HG03135 (cell line): ENCODE measurements at regions not wholly inside any gene's neighbourhood (a gene's known extent, or its start where the extent isn't known, plus 50 kb on each side); places are given as distances from the start of the nearest gene placed in this dataset.
A peak's percentile ranks its signal among the peaks of the same experiment; 100 is the strongest.

Experiments used
- ATAC-seq: cut with Tn5 transposase; IDR thresholded peaks from one replicate; pipeline ENCODE4 v1.9.1; 2021; ENCODE audit warnings: mild to moderate bottlenecking, moderate library complexity; ENCODE audit not compliant: unreplicated experiment

DNA sequence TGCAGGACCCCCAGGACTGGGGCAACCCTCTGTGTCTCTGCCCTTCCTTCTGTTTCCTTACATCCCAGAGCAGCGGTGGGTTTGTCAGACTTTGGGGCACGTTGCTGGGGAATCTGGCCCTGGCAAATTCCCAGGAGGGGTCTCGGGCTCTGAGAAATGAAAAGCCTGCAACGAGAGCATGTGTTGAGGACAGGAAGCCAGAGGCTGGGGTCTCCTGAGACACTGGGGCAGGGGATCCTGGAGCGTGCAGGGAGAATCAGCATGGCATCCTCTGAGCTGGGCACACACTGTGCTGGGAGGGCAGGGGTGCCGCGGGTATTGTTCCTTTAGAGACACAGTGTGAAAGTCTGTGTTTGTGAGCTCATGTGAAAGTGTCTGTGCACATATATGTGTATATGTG is 279.9 kb upstream of the PPP2R2D start:
- ATAC-seq, result no peak

DNA sequence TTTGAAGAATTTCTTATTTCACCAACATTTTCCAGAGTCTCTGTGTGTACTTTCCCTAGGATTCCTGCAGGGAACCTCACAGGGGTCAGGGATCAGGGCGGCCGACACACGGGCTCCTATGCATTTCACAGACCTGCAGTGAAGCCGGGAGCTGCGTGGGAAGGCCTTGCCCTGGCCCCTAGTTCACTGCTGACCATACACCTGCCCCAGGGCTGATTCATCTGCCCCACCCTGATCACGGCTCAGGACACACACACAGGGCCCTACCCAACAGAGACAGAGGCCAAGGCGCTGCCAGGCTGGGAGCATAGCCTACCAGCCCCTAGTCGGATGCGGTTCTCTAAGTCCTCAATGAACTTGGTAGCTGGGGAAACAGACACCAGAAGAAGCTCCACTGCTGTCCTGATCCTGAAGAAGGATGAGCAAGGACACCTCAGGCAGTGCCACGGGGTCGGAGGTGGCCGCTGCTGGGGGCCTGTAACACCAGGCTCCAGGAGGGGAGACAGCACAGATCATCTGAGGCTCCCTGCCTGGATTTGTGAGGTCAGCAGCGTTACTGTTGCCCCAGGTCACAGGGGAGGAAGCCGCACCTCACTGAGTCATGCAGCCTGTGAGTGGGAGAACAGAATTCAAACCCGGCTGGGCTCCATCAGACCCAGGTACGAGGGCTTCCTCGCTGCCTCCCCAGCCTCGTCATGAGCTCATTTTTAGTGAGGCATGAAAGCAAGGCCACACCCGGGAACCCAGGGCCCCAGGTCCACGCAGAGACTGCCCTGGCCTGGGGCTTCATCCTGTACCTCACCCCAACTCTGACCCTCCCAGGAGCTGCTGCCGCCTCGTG is 278.8 kb upstream of the PPP2R2D start:
- ATAC-seq, result no peak

DNA sequence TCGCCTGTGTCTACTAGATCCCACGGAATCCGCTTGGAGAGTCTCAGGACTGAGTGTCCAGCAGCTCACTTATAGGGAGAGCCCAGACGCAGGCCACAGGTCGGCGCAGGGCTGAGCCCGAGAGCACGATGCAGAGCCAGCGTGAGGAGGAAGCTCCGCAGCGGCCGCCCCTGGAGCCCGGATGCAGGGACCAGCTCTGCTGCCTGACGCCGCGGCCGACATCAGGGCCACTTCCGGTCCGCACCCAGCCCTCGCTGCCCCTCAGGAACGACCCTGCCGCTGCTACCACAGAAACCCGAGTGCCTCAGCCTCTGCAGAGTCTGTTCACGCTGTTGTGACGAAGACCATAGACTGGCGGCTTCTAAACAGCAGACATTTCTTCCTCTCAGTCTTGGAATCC is 275.8 kb upstream of the PPP2R2D start:
- ATAC-seq, result no peak

DNA sequence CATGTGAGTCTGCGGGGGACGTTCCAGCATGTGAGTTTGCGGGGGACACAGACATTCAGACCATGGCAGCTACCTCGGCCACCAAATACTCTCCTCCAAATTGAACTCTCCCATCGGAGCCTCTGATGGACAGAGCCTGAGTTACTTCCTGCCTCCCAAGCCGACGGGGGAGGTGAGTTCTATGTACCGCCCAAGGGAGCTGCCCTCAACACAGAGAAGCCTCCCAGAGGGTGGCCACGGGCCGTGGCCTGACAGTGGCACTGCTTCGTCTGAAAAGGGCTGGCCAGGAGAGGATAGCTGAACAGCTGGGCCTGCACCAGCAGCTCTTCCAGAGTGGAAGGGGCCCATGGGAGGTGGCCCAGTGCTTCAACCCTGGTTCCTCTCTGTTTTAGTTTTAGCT is 274.5 kb upstream of the PPP2R2D start:
- no peak for ATAC-seq

DNA sequence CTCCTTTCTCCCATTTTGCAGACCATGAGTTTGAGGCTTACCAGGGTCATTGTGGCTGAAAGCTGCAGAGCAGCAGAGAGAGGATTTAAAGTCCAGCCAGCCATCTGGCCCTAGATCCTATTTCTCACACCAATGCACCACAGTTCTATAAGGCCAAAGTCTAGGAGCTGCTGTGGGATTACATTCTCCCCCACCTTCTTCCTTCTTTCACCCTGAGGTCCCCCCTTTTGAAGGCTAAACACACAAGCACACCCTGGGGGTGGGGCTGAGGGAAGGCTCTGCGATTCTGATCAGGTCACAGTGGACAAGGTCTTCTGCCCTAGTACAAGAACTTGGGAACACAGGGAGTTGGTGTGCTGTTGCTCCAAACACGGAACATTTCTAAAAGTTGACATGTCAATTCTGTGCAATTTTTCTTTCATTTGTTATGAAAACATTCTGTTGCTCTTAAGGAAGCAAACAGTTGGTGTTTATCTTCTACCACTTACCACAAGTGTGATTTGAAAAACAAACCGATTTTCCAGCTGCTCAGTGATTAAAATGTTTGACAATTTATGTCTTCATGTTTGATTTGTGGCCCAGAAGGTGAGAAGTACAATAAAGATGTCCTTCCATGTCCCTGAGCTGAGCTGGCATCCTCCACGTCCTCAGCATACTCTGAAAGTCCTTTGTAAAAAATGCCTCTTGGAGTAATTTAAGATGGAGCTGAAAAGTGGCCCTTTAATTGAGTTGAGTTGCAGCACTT is 271.6 kb upstream of the PPP2R2D start:
- ATAC-seq, result no peak

DNA sequence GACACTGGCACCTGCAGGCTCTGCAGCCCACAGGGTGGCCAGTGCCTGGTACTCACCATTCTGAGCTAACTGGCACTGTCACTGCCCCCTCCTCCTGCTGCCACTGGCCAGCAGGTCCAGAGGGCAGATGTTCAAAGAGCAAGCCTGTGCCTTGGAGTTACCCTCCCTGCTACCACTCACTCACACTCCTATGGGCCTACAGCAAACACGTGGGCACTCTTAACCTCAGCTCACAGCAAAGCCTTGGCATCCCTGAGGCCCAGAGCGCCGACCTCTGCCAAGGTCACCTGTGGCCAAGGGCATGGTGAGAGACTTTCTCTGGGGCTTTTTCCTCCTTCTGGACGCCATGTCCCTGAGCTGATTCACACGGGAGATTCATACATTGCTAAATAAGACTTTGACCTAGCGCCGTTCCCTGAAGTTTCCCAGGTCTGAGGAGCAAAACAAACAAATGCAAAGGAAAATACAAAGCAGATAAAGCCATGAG is 270.0 kb upstream of the PPP2R2D start:
- ATAC-seq, result no peak

DNA sequence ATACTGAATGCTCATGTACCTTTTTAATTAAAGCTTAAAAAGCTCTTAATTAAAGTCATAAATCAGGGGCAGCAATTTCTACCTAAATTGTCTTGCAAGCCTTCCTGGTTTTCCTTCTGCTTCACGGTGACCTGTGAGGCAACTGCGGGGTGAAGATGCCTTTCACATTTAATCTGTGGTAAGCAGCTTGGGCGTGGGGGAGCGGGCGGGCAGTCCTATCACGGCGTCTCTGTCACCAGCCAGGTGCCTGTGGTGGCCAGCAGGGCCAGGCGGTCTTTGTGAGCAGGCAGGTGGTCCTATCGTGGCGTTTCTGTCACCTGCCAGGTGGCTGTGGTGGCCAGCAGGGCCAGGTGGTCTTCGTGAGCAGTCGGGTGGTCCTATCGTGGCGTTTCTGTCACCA is 269.2 kb upstream of the PPP2R2D start:
- ATAC-seq, result no peak

DNA sequence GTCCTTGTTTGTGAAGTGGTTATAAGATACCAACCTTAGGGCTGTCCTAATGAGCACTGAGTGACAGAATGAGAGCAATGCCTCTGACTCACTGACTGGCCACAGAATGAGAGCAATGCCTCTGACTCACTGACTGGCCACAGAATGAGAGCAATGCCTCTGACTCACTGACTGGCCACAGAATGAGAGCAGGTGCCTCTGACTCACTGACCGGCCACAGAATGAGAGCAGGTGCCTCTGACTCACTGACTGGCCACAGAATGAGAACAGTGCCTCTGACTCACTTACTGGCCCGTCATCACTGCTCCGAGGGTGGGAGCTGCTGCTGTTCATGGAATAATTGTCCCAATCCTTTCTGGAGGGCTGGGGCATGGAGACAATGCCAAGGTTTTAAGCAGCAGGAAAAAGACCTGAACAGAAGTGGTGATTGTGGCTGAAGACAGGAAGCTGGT is 265.2 kb upstream of the PPP2R2D start:
- no peak for ATAC-seq

DNA sequence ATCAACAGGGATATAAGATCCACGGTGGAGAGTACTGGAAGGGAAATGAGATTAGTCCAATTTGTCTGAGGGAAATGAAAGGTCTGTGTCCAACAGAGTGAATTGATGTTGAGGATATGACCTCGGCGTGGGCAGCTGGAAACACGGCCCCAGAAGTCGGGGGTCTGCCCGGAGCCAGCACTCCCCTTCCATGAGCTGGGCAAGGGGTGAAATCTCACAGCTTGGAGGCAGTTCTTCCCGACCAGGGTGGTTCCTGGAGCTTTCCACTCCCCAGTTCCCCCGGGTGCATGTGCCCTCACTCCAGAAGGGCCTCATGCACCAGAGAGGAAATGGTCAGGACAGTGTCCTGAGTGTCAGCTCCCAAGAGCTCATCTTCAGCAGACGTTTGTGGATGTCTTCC is 264.7 kb upstream of the PPP2R2D start:
- ATAC-seq, result no peak

DNA sequence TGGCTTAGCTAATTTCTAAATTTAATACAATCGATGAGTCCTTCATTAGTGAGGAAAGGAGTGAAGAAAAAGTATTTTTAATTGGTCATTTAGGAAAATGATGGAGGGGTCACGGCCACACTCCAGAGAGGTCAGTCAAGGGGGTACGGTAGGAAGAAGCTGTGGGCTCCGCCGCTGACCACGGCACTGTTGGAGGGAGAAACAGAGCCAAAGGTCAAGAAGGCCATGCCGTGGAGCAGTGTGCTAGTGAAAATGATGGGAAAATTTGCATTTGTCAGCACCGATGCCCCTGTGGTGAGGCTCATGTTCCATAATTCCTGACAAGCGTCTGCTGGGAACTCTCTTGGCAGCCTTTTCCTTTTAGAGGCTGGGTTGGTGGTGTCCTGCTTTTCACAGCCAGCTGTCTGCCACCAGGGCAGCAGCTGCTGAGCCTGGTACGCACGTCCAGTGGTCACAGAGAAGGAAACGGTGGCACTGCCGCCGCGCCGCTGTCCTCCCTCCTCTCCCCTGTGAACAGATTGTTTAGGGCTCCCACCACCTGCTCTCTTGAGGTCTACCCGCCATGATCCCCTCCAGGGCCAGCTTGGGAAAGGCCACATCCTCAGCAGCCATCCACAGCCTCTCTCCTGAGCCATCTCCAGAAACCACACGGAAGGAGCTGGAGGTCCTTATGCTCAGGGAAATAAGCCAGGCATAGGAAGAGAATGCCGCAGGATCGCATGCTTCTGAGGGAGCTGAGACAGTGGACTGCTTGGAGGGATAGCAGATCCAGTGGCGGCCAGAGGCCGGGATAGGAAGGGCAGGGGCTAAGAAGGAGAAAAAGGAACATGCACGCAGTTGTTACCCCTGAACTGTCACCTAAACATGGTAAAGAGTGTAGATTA is 263.7 kb upstream of the PPP2R2D start:
- ATAC-seq, result no peak

DNA sequence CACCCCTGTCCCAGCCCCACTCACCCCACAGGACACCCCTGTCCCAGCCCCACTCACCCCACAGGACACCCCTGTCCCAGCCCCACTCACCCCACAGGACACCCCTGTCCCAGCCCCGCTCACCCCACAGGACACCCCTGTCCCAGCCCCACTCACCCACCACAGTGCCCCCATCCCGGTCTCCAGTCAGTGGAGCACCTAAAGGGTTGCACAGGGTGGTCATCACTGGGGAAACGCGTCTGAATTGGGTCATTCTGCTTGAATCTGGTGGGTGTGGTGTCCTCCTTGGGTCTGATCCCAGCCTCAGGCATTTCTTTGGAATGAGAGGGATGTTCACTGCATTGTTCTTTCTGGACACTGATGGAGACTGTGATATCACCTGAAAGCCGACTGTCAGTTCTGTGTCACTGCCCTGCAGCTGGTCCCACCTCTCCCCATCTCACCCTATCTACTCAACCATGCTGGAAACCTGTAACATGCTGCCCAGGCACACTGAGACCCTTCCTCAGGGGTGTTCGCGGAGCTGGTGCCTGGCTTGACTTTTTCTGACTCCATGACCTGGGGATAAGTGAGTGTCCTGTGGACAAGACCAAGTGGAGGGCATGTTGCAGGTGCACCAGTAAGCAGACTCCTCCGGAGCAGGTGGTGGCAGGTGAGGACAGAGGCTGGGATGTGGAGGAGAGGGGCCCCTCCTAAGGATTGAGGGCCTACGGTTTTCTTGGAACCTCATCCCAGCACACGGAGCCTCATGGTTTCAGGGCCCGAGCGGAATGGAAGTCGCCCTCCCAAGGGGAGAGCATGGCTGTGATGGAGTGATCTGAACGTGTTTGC is 262.5 kb upstream of the PPP2R2D start:
- no peak for ATAC-seq

DNA sequence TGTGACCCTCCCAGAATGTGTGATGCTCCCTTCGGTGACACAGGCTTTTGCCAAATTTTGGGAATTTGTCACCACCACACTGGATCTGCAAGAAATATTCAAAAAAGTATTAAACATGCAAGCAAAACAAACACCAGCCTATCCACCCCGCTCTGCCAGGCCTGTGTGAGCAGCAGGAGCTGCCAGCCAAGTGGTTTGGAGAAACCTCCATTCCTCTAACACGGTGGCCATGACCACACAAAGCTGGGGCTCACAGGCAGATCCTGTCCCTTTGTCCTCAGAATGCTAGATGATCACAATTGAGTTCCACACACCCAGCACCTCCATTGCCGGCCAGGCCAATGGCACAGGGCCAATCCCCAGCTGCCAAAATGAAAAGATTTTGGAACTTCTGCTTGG is 261.9 kb upstream of the PPP2R2D start:
- no peak for ATAC-seq

DNA sequence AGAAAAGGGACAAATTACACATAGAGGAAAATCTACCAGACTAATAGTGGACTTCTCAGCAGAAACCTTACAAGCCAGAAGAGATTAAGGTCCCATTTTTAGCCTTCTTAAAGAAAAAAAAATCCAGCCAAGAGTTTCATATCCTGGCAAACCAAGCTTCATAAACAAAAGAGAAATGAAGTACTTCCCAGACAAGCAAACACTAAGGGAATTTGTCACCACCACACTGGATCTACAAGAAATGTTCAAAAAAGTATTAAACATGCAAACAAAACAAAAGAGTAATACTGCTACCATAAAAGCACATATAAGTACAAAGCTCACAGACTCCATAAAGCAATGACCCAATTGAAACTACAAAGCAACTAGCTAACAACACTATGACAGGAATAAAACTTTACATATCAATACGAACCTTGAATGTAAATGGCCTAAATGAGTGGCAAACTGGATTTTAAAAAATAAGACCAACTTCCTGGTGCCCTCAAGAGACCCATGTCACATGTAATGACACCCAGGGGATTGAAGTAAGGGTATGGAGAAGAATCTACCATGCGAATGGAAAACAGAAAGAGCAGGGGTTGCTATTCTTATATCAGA is 260.7 kb upstream of the PPP2R2D start:
- no peak for ATAC-seq

DNA sequence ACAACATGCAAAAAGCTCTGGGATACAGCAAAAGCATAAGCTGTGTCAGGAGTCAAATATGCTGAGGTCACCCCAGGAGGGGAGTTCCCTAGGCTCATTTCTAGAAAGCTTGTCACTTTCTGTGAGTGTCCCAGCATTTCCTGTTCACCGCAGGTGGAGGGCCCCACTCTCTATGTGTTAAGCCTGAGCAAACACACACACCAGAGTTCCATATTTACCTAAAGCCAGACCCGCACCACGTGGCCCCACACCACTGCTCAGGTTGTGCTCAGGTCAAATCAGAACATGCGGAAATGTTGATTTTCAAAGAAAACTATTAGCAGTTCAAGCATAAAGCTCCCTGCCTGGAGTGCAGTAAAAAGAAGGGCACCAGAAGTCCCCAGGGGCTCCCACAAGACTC is 259.6 kb upstream of the PPP2R2D start:
- peak; percentile 99 for ATAC-seq

DNA sequence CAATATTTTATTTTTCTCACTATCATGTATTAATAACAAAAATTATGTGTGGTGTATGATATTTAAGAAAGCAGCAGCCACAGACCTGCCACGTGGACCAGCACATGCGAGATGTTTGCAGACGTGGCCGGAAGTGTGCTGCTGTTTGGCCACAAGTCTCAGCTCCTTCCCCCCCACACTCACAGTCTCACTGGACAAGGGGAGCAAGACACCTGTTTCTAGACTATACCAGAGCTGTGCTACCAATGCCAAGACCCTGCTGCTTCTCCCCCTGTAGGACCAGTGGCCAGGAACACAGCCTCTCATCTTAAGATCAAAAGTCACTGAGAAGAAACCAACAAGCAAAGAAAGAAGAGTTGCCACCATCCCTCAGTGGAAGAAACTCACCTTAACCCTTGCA is 258.9 kb upstream of the PPP2R2D start:
- ATAC-seq, result no peak

DNA sequence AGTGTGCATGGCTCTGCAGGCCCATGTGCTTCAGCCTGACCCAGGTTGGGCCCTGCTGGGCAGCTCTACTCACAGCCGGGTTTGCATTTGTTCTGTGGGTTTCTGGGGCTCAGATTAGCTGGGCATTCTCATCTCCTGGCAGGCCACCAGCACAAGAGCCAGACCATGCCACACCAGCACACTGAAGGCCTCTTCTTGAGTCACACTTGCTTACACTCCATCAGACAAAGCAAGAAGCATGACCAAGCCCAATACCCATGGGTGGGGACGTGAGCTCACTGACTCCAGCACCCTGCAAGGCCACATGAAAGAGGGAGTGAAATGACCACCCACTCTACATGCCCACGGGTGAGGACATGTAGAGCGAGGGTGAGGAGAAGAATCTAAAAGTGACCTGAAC is 257.8 kb upstream of the PPP2R2D start:
- ATAC-seq, result no peak

DNA sequence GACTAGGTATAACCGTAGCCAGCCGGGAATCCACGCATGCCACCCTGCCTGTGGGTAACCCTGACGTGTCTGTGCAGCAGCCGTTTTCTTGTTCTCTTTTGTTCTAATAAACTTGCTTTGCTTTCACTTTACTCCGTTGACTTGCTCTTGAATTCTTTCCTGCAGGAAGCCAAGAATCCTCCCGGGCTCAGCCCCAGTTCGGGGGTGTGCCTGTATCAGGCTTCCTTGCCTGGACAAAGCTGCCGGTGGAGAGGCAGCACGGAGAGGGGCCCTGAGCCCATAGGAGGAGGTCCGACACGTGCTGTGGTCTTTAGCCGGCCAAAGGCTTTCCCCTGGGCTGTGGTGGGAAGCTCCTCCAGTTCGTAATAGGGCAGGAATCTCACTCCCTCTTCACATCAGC is 256.5 kb upstream of the PPP2R2D start:
- no peak for ATAC-seq

DNA sequence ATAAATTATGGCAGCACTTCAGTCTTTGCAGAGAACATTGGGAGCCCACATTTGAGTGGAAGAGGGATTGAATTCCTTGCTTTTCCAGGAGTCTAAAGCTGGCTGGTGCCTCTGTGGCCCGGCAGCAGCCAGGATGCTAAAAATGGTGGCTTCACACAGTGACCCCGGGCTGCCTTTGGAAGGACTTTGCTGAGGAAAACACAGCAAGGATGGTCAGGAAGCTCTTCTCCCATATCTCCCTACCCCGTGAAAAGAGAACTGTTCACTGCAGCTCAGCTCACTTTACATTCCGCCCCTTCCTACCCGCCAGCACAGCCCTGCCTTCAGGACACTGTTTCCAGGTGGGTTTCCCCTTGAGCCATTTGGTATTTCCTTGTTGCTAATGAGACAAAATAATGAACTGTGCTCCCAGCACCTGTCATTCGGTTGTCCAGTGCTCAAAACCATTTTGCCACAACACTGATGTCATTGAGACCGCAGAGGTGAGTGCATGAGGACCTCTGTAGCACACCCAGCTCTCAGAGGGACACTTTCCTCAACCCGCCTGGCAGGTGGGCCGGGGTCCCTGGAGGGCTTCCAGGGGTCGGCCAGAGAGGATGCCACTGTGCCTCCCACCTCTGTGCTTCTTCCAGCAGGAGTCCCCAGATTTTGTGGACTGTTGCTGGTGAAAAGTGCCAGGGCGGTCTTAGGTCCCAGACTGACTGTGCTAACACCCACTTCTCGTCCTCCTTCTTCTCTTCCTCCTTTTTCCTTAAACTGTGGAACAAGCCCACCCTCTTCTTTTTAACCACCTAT is 255.7 kb upstream of the PPP2R2D start:
- ATAC-seq, result no peak

DNA sequence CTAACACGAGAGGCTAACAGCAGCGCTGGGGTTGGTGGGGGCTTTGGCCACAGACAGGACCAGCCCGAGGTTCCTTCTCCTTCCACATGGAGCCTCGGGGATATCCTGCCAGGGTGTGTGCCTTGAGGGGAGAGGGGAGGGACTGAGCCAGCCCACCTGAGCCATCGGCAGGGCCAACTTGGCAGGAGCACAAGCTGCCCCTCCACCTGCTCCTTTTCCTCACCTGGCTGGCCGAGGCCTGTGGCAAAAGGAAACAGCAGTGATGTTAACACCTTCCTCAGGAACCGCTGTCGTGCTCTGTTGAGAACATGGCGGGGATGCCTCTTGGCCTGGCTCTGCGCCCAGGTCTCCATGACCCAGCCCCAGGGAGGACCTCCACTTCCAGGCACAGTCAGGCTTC is 255.1 kb upstream of the PPP2R2D start:
- ATAC-seq, result no peak
